H1 (cell line): ENCODE measurements at regions not wholly inside any gene's neighbourhood (a gene's known extent, or its start where the extent isn't known, plus 50 kb on each side); places are given as distances from the start of the nearest gene placed in this dataset.

Experiments used
- CTCF ChIA-PET: fragments of 300-600 bp; sonication (Branson Sonifier 250); formaldehyde crosslinking; loops from one replicate; lab custom pipeline; 2021; ENCODE audit not compliant: partially characterized antibody; lab: Charles Lee
- POLR2A ChIA-PET: fragments of 300-600 bp; sonication (Branson Sonifier 250); formaldehyde crosslinking; loops from one replicate; lab custom pipeline; 2021; ENCODE audit warnings: inconsistent platforms; ENCODE audit not compliant: partially characterized antibody; lab: Charles Lee
- DNase-seq, 2 experiments: peaks; one replicate each; pipeline versions ENCODE4 v3.0.0 to v3.0.0-alpha.2; 2010 to 2022; ENCODE audit warnings: low spot score in 2 of 2, low read depth in 1 of 2, mixed read lengths in 1 of 2
- FAIRE-seq: peaks from 2 replicates; lab custom pipeline; 2011; peaks lifted over from hg19 to GRCh38; lab: Jason Lieb, UNC
- H2AFZ ChIP-seq: 2 replicates; pipeline ENCODE4 v1.8.1; 2012; ENCODE audit warnings: low read length, inconsistent platforms
- H2AK5ac ChIP-seq: 2 replicates; pipeline ENCODE4 v1.6.1; 2013; ENCODE audit warnings: low read depth, low read length
- H2BK120ac ChIP-seq: replicated peaks from 2 replicates; pipeline ENCODE3; 2013; ENCODE audit warnings: low read depth, low read length, inconsistent platforms
- H2BK12ac ChIP-seq: 2 replicates; pipeline ENCODE4 v1.6.1; 2013; ENCODE audit warnings: low read depth, low read length
- H2BK15ac ChIP-seq: 2 replicates; pipeline ENCODE4 v1.6.1; 2013; ENCODE audit warnings: low read length
- H2BK20ac ChIP-seq: 2 replicates; pipeline ENCODE4 v1.6.1; 2013; ENCODE audit warnings: low read length
- H2BK5ac ChIP-seq: 2 replicates; pipeline ENCODE4 v1.6.1; 2013; ENCODE audit warnings: low read depth, low read length
- H3K14ac ChIP-seq: 2 replicates; pipeline ENCODE4 v1.6.1; 2013; ENCODE audit warnings: inconsistent platforms; ENCODE audit not compliant: insufficient read length
- H3K18ac ChIP-seq: 2 replicates; pipeline ENCODE4 v1.6.1; 2013; ENCODE audit warnings: low read length; ENCODE audit errors: extremely low read depth
- H3K23ac ChIP-seq: 2 replicates; pipeline ENCODE4 v1.6.1; 2013; ENCODE audit warnings: inconsistent platforms; ENCODE audit not compliant: insufficient read length
- H3K23me2 ChIP-seq: 2 replicates; pipeline ENCODE4 v1.6.1; 2013; ENCODE audit warnings: low read depth, low read length
- H3K27ac ChIP-seq: 2 replicates; pipeline ENCODE4 v1.6.1; 2011; ENCODE audit warnings: low read depth, low read length, inconsistent platforms
- H3K27me3 ChIP-seq, 4 experiments: replicated peaks in 1 of 4; 1 replicate in 1 of 4; 2 replicates in 3 of 4; pipeline versions ENCODE4 v1.6.1 to v1.8.1; 2011 to 2013; ENCODE audit warnings: low read length in 3 of 4, mild to moderate bottlenecking in 3 of 4, inconsistent platforms in 2 of 4, mixed read lengths in 2 of 4, moderate library complexity in 1 of 4; ENCODE audit not compliant: control insufficient read depth in 3 of 4, insufficient read depth in 3 of 4; ENCODE audit errors: extremely low read depth in 1 of 4
- H3K36me3 ChIP-seq, 4 experiments: 2 replicates each; pipeline versions ENCODE4 v1.6.1 to v1.8.1; 2011 to 2013; ENCODE audit warnings: mild to moderate bottlenecking in 4 of 4, low read length in 3 of 4, moderate library complexity in 2 of 4, control low read depth in 1 of 4, inconsistent platforms in 1 of 4; ENCODE audit not compliant: insufficient read depth in 4 of 4, control insufficient read depth in 2 of 4
- H3K4ac ChIP-seq: replicated peaks from 2 replicates; pipeline ENCODE3; 2013; ENCODE audit warnings: low read length, low read depth, mixed read lengths, inconsistent platforms; ENCODE audit not compliant: insufficient read length
- H3K4me1 ChIP-seq, 4 experiments: replicated peaks in 1 of 4; 1 replicate in 1 of 4; 2 replicates in 3 of 4; pipeline versions ENCODE4 v1.6.1 to v1.8.1; 2011 to 2013; ENCODE audit warnings: low read length in 3 of 4, inconsistent platforms in 2 of 4, mixed read lengths in 1 of 4; ENCODE audit not compliant: insufficient read depth in 4 of 4, control insufficient read depth in 3 of 4
- H3K4me2 ChIP-seq, 2 experiments: 2 replicates each; pipeline versions ENCODE4 v1.6.1 to v1.8.1; 2011 to 2013; ENCODE audit warnings: low read depth in 2 of 2, low read length in 2 of 2, control low read depth in 1 of 2, inconsistent platforms in 1 of 2, mild to moderate bottlenecking in 1 of 2; ENCODE audit not compliant: insufficient read depth in 1 of 2
- H3K4me3 ChIP-seq, 4 experiments: fragments of 200-600, 300-600 bp in 1 of 4; sonication (generic), shearing (Covaris generic), sonication (Bioruptor Twin) in 1 of 4; 2 replicates each; pipeline versions ENCODE4 v1.5.1 to v1.8.1; 2011 to 2016; ENCODE audit warnings: low read length in 4 of 4, low read depth in 3 of 4, control low read depth in 2 of 4, inconsistent platforms in 2 of 4, mild to moderate bottlenecking in 2 of 4, mixed read lengths in 1 of 4, moderate library complexity in 1 of 4; ENCODE audit not compliant: insufficient read depth in 2 of 4; ENCODE audit errors: extremely low read depth in 1 of 4
- H3K56ac ChIP-seq: replicated peaks from 2 replicates; pipeline ENCODE3; 2013; ENCODE audit warnings: low read depth, mild to moderate bottlenecking, mixed read lengths, low read length, inconsistent platforms; ENCODE audit not compliant: insufficient read length
- H3K79me1 ChIP-seq: 2 replicates; pipeline ENCODE4 v1.6.1; 2013; ENCODE audit warnings: low read depth, low read length, control low read depth
- H3K79me2 ChIP-seq, 2 experiments: 2 replicates each; pipeline versions ENCODE4 v1.6.1 to v1.8.1; 2012 to 2013; ENCODE audit warnings: low read length in 2 of 2, mild to moderate bottlenecking in 2 of 2, inconsistent platforms in 1 of 2; ENCODE audit not compliant: insufficient read depth in 2 of 2, control insufficient read depth in 1 of 2
- H3K9ac ChIP-seq, 4 experiments: replicated peaks in 1 of 4; 1 replicate in 1 of 4; 2 replicates in 3 of 4; pipeline versions ENCODE4 v1.6.1 to v1.8.1; 2011 to 2013; ENCODE audit warnings: low read depth in 3 of 4, low read length in 3 of 4, control low read depth in 2 of 4, mild to moderate bottlenecking in 2 of 4, moderate library complexity in 2 of 4, inconsistent platforms in 1 of 4; ENCODE audit errors: extremely low read depth in 1 of 4
- H3K9me3 ChIP-seq, 2 experiments: 2 replicates each; pipeline versions ENCODE4 v1.6.1 to v1.8.1; 2012 to 2013; ENCODE audit warnings: mild to moderate bottlenecking in 2 of 2, moderate library complexity in 2 of 2, control low read depth in 1 of 2, inconsistent platforms in 1 of 2, low read depth in 1 of 2, low read length in 1 of 2, mixed read lengths in 1 of 2; ENCODE audit not compliant: insufficient read depth in 2 of 2
- H4K20me1 ChIP-seq, 2 experiments: replicated peaks in 1 of 2; 2 replicates each; pipeline versions ENCODE3 to v1.8.1; 2011 to 2013; ENCODE audit warnings: inconsistent platforms in 2 of 2, low read length in 2 of 2, mild to moderate bottlenecking in 1 of 2; ENCODE audit not compliant: insufficient read depth in 2 of 2, control insufficient read depth in 1 of 2
- H4K5ac ChIP-seq: 2 replicates; pipeline ENCODE4 v1.6.1; 2013; ENCODE audit warnings: low read length, low read depth, mixed read lengths, inconsistent platforms; ENCODE audit not compliant: insufficient read length
- H4K8ac ChIP-seq: 2 replicates; pipeline ENCODE4 v1.8.0; 2013; ENCODE audit warnings: mild to moderate bottlenecking, moderate library complexity, low read length, inconsistent platforms; ENCODE audit not compliant: insufficient read depth; ENCODE audit errors: extremely low read depth
- H4K91ac ChIP-seq: replicated peaks from 2 replicates; pipeline ENCODE3; 2013; ENCODE audit warnings: low read length, mixed read lengths, inconsistent platforms; ENCODE audit not compliant: insufficient read length
- CBX5 ChIP-seq: fragments of 300-800, 300-1000 bp; sonication (generic); IDR thresholded peaks from 2 replicates; pipeline ENCODE4 v1.7.1; 2016; ENCODE audit warnings: antibody characterized with exemption, low read length, low read depth
- CTBP2 ChIP-seq: IDR thresholded peaks from 2 replicates; pipeline ENCODE4 v1.7.0; 2011; ENCODE audit warnings: borderline replicate concordance, mild to moderate bottlenecking, moderate library complexity, mixed read lengths, low read length; ENCODE audit not compliant: insufficient read depth, insufficient read length
- FOSL1 ChIP-seq: IDR thresholded peaks from 2 replicates; pipeline ENCODE4 v1.6.1; 2011; ENCODE audit warnings: mild to moderate bottlenecking, low read depth, low read length, moderate library complexity; ENCODE audit not compliant: insufficient read depth
- HDAC2 ChIP-seq, 2 experiments: fragments of 300-600 bp in 1 of 2; sonication (generic) in 1 of 2; IDR thresholded peaks; 2 replicates each; pipeline ENCODE4 v1.6.1; 2011 to 2012; ENCODE audit warnings: low read depth in 2 of 2, low read length in 2 of 2, mild to moderate bottlenecking in 2 of 2, moderate library complexity in 2 of 2, borderline replicate concordance in 1 of 2, inconsistent platforms in 1 of 2
- HDAC6 ChIP-seq: IDR thresholded peaks from one replicate; pipeline ENCODE4 v1.7.1; 2012; ENCODE audit warnings: low read depth, mild to moderate bottlenecking, inconsistent platforms, low read length, moderate library complexity
- SUZ12 ChIP-seq: fragments of 200-600 bp; sonication (generic); IDR thresholded peaks from 2 replicates; pipeline ENCODE4 v1.6.1; 2012; ENCODE audit warnings: mild to moderate bottlenecking, inconsistent platforms, low read length, moderate library complexity, mixed read lengths
- TEAD4 ChIP-seq: IDR thresholded peaks from 2 replicates; pipeline ENCODE4 v1.6.1; 2012; ENCODE audit warnings: low read depth, low read length, inconsistent platforms, mixed read lengths
- YY1 ChIP-seq: IDR thresholded peaks from 2 replicates; pipeline ENCODE4 v1.6.1; 2011; ENCODE audit warnings: low read depth, mild to moderate bottlenecking, low read length
- WGBS, 2 experiments: shearing (Covaris generic) in 1 of 2; methylation state at CpG; one replicate each; pipeline versions ENCODE4 v1.1.6 to v1.1.7; 2013 to 2015; ENCODE audit warnings: low lambda C conversion rate in 2 of 2, mixed read lengths in 2 of 2, inconsistent platforms in 1 of 2, low coverage in 1 of 2, missing lambda C conversion rate in 1 of 2; ENCODE audit not compliant: insufficient replicate concordance in 2 of 2, insufficient coverage in 1 of 2, insufficient read length in 1 of 2; ENCODE audit errors: extremely low coverage in 1 of 2, missing lambda C conversion rate in 1 of 2; 5-methylcytosine and 5-hydroxymethylcytosine counted together

DNA sequence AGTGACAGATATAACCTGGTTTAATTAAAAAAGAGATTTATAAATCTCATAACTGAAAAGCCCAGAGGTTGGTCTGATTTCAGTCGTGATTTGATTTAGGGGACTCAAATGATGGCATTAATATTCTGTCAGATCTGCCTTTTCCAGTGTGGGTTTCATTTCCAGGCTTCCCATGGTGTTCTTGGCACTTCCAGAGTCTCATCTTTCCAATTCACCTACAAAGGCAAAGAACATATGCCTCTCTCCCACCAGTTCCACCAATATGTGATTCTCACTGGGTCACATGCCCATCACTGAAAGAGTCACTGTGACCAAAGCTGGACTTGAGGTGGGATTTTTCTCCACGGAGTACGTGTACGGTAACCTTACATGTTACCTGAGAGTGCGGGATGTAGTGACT is 137.4 kb upstream of the IL12B start:
- Histone ChIP-seq H2AFZ (no peak overlapping the region), H2AK5ac (no peak overlapping the region), H4K91ac (no peak overlapping the region), H3K18ac (no peak overlapping the region), H3K4ac (no peak overlapping the region), H2BK120ac (no peak overlapping the region), H3K4me3 (no peak overlapping the region), H2BK20ac (no peak overlapping the region), H3K23ac (no peak overlapping the region), H3K27ac (no peak overlapping the region), H3K23me2 (no peaks in the 10 kb centered on the region), H3K9me3 (no peaks in the 10 kb centered on the region), H3K36me3 (no peaks in the 10 kb centered on the region), H3K4me1 (no peaks in the 10 kb centered on the region), H4K20me1 (no peaks in the 10 kb centered on the region), H2BK12ac (no peak overlapping the region), H3K79me1 (no peaks in the 10 kb centered on the region), H2BK15ac (no peak overlapping the region), H4K8ac (no peak overlapping the region), H3K79me2 (no peaks in the 10 kb centered on the region), H3K9ac (no peak overlapping the region), H3K27me3 (no peaks in the 10 kb centered on the region), H3K4me2 (no peak overlapping the region), H2BK5ac (no peak overlapping the region), H3K14ac (no peak overlapping the region), H4K5ac (no peak overlapping the region), H3K56ac (no peak overlapping the region)
- ChIA-PET POLR2A (no interaction called here), CTCF (no interaction called here)
- DNase-seq (no peak), FAIRE-seq (no peak)
- 98% methylated on average over 5 of the region's 5 CpGs; no CpG with 5 or more reads in 1 of the 2 experiments for WGBS, 2 experiments
- TF ChIP-seq SUZ12, result no peak
- no peak for TF ChIP-seq CTBP2
- TF ChIP-seq TEAD4, result no peak
- TF ChIP-seq YY1, result no peak
- no peak for TF ChIP-seq HDAC2 (IDR thresholded peaks at IDR 0.05; ENCODE audit: borderline replicate concordance in 1 of 2, low read depth in 2 of 2, low read length in 2 of 2)
- TF ChIP-seq HDAC6, result no peak
- no peak for TF ChIP-seq CBX5
- no peak for TF ChIP-seq FOSL1
